OCI-LY1 (cell line): ENCODE measurements at regions not wholly inside any gene's neighbourhood (a gene's known extent, or its start where the extent isn't known, plus 50 kb on each side); places are given as distances from the start of the nearest gene placed in this dataset.
"Not testable (repeated sequence)": the region's sequence is repeated elsewhere in the genome, so short reads cannot be mapped to it uniquely, and the experiment has no call there.

Experiments used
- H2AFZ ChIP-seq: fragments of 200-600 bp; sonication (generic), shearing (Covaris generic); 2 replicates; pipeline ENCODE4 v1.6.0; 2014; ENCODE audit warnings: antibody characterized with exemption, mild to moderate bottlenecking, low read length
- H3F3A ChIP-seq: fragments of 200-600 bp; sonication (generic), shearing (Covaris generic); 2 replicates; pipeline ENCODE4 v1.6.0; 2014; ENCODE audit warnings: mild to moderate bottlenecking, antibody characterized with exemption, low read length, moderate library complexity; ENCODE audit not compliant: insufficient read depth
- H3K27ac ChIP-seq: fragments of 200-600 bp; sonication (generic); 2 replicates; pipeline ENCODE4 v1.5.1; 2014; ENCODE audit warnings: low read length, mixed run types, mild to moderate bottlenecking, low read depth; ENCODE audit not compliant: poor library complexity, severe bottlenecking
- H3K27me3 ChIP-seq: fragments of 200-600 bp; sonication (generic); 2 replicates; pipeline ENCODE4 v1.6.0; 2014; ENCODE audit warnings: antibody characterized with exemption, mild to moderate bottlenecking, low read length, moderate library complexity; ENCODE audit not compliant: insufficient read depth
- H3K36me3 ChIP-seq: fragments of 200-600 bp; sonication (generic); 2 replicates; pipeline ENCODE4 v1.6.1; 2014; ENCODE audit warnings: mild to moderate bottlenecking, antibody characterized with exemption, low read length, moderate library complexity, mixed read lengths; ENCODE audit not compliant: insufficient read depth
- H3K4me1 ChIP-seq: fragments of 200-600 bp; sonication (generic); 2 replicates; pipeline ENCODE4 v1.5.1; 2014; ENCODE audit warnings: mild to moderate bottlenecking, low read length, moderate library complexity; ENCODE audit not compliant: insufficient read depth, severe bottlenecking
- H3K4me2 ChIP-seq: fragments of 200-600 bp; sonication (generic), shearing (Covaris generic); 2 replicates; pipeline ENCODE4 v1.6.1; 2014; ENCODE audit warnings: low read length
- H3K4me3 ChIP-seq: fragments of 200-600 bp; sonication (generic); 2 replicates; pipeline ENCODE4 v1.5.1; 2014; ENCODE audit warnings: low read length, low read depth, mild to moderate bottlenecking, mixed read lengths; ENCODE audit not compliant: poor library complexity, severe bottlenecking
- H3K79me2 ChIP-seq: fragments of 200-600 bp; shearing (Covaris generic); 2 replicates; pipeline ENCODE4 v1.6.1; 2016; ENCODE audit warnings: mixed run types, low read length, mixed read lengths; ENCODE audit not compliant: insufficient read depth
- H3K9ac ChIP-seq: fragments of 200-600 bp; sonication (generic), shearing (Covaris generic); 2 replicates; pipeline ENCODE4 v1.6.1; 2014; ENCODE audit warnings: mild to moderate bottlenecking, low read length, mixed read lengths
- H3K9me2 ChIP-seq: fragments of 200-600 bp; sonication (generic), shearing (Covaris generic); 2 replicates; pipeline ENCODE4 v1.6.1; 2014; ENCODE audit warnings: low read depth, mild to moderate bottlenecking, low read length, mixed read lengths
- H3K9me3 ChIP-seq: fragments of 200-600 bp; shearing (Covaris generic); 2 replicates; pipeline ENCODE4 v1.6.1; 2014; ENCODE audit warnings: low read length, mixed read lengths
- H4K20me1 ChIP-seq: fragments of 200-600 bp; sonication (generic), shearing (Covaris generic); 2 replicates; pipeline ENCODE4 v1.6.0; 2016; ENCODE audit warnings: mild to moderate bottlenecking, low read length; ENCODE audit not compliant: insufficient read depth
- CTCF ChIP-seq: fragments of 200-600 bp; sonication (generic), shearing (Covaris generic); IDR thresholded peaks from 2 replicates; pipeline ENCODE4 v1.5.1; 2017; ENCODE audit warnings: mild to moderate bottlenecking, antibody characterized with exemption, low read length, moderate library complexity, mixed read lengths
- EZH2 ChIP-seq: fragments of 200-600 bp; sonication (generic), shearing (Covaris generic); IDR thresholded peaks from 2 replicates; pipeline ENCODE4 v1.8.0; 2017; ENCODE audit warnings: borderline replicate concordance, mixed run types, mild to moderate bottlenecking, antibody characterized with exemption, low read length, moderate library complexity, mixed read lengths

DNA sequence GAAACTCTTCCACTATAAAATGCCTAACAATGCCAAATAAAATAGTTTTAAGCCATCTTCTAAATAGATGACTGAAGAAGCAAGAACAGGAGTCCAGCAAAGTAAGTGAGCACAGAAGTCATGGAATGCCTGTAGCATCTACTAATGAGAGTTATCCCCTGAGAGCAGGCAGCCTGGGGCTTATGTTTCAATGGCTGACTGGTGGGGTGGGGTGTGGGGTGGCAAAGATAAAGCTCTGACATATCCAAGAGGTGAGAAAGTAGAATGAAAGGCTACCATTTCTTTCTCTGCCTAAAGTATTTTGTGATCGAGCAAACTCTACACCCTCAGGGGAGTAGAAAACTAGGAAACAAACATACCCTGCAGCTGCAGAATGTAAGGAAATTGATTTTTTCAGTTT lies 348.8 kb downstream of the TFAP2B start:
- Histone ChIP-seq H3K27me3 (no peaks in the 10 kb centered on the region), H3K4me2 (no peak overlapping the region), H3K4me3 (no peak overlapping the region), H2AFZ (no peak overlapping the region), H3K36me3 (no peaks in the 10 kb centered on the region), H4K20me1 (no peaks in the 10 kb centered on the region), H3F3A (no peaks in the 10 kb centered on the region), H3K9me2 (no peaks in the 10 kb centered on the region), H3K9me3 (no peaks in the 10 kb centered on the region), H3K27ac (no peak overlapping the region), H3K79me2 (no peaks in the 10 kb centered on the region), H3K9ac (no peak overlapping the region), H3K4me1 (no peaks in the 10 kb centered on the region)
- no peak for TF ChIP-seq EZH2
- TF ChIP-seq CTCF, result no peak

DNA sequence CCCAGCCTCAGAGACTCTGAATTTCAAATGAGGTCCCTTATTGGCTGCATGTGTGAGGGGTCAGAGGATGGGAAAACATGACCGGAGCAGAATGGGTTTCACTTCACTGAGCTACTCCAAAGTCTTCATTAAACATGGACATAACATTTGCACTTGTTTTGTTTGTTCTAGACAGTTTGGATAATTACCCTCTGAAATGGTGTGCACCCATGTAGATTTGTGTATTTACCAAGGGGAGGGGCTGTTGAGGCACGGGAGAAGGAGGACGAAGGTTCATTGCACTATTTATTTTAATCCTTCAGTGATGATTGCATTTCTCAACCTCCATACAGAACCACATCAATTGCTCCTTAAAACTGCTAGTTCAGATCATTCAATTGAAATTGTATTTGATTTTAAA lies 364.2 kb downstream of the TFAP2B start:
- no peak overlapping the region for H3K4me2 ChIP-seq
- no peaks in the 10 kb centered on the region for H3K4me1 ChIP-seq
- no peaks in the 10 kb centered on the region for H3K9me3 ChIP-seq
- no peaks in the 10 kb centered on the region for H3K27me3 ChIP-seq
- H3K9me2 ChIP-seq, result no peaks in the 10 kb centered on the region
- H3K36me3 ChIP-seq, result no peaks in the 10 kb centered on the region
- TF ChIP-seq EZH2 (no peak), CTCF (no peak)
- H3K27ac ChIP-seq, result no peak overlapping the region
- H3K79me2 ChIP-seq, result no peaks in the 10 kb centered on the region
- H3K4me3 ChIP-seq, result no peak overlapping the region
- H4K20me1 ChIP-seq, result no peaks in the 10 kb centered on the region
- no peak overlapping the region for H3K9ac ChIP-seq
- H3F3A ChIP-seq, result no peaks in the 10 kb centered on the region
- H2AFZ ChIP-seq, result no peak overlapping the region

GRCh38 chr6:51184046-51184445 lies 365.4 kb downstream of the TFAP2B start:
- Histone ChIP-seq H3K4me3 (no peak overlapping the region), H3K79me2 (no peaks in the 10 kb centered on the region), H2AFZ (no peak overlapping the region), H3K36me3 (no peaks in the 10 kb centered on the region), H4K20me1 (no peaks in the 10 kb centered on the region), H3F3A (no peaks in the 10 kb centered on the region), H3K27ac (no peak overlapping the region), H3K4me2 (no peak overlapping the region), H3K27me3 (no peaks in the 10 kb centered on the region), H3K4me1 (no peaks in the 10 kb centered on the region), H3K9me3 (no peaks in the 10 kb centered on the region), H3K9ac (no peak overlapping the region), H3K9me2 (no peaks in the 10 kb centered on the region)
- TF ChIP-seq CTCF (no peak), EZH2 (no peak)

DNA sequence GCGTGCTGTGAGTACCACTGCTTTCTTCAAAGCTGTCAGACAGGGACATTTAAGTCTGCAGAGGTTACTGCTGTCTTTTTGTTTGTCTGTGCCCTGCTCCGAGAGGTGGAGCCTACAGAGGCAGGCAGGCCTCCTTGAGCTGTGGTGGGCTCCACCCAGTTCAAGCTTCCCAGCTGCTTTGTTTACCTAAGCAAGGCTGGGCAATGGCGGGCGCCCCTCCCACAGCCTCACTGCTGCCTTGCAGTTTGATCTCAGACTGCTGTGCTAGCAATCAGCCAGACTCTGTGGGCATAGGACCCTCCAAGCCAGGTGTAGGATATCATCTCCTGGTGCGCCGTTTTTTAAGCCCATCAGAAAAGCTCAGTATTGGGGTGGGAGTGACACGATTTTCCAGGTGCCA lies 374.5 kb downstream of the TFAP2B start:
- H3K27ac ChIP-seq, H3K27me3 ChIP-seq, H3K9ac ChIP-seq, H4K20me1 ChIP-seq, H3K9me2 ChIP-seq, H3K4me2 ChIP-seq, H3K79me2 ChIP-seq, H2AFZ ChIP-seq, H3F3A ChIP-seq, H3K9me3 ChIP-seq, H3K4me1 ChIP-seq, H3K4me3 ChIP-seq, H3K36me3 ChIP-seq: not testable (repeated sequence)
